H1 (cell line): ENCODE measurements at regions not wholly inside any gene's neighbourhood (a gene's known extent, or its start where the extent isn't known, plus 50 kb on each side); places are given as distances from the start of the nearest gene placed in this dataset.

Source experiments
- BCL11A ChIP-seq, 2 experiments: IDR thresholded peaks; one replicate each; pipeline ENCODE4 v1.6.1; 2011; ENCODE audit warnings: low read depth in 2 of 2, low read length in 2 of 2, mild to moderate bottlenecking in 2 of 2
- EGR1 ChIP-seq: IDR thresholded peaks from 2 replicates; pipeline ENCODE4 v1.6.1; 2011; ENCODE audit warnings: low read depth, low read length, borderline replicate concordance
- GABPA ChIP-seq: IDR thresholded peaks from 2 replicates; pipeline ENCODE4 v1.6.1; 2011; ENCODE audit warnings: mild to moderate bottlenecking, low read length, moderate library complexity, borderline replicate concordance; ENCODE audit not compliant: insufficient read depth
- JUN ChIP-seq: IDR thresholded peaks from 2 replicates; pipeline ENCODE4 v1.6.1; 2011; ENCODE audit warnings: low read depth, mild to moderate bottlenecking, improper control_type of control experiment, low read length
- POLR2A ChIP-seq, 2 experiments: IDR thresholded peaks; 1 replicate in 1 of 2; 2 replicates in 1 of 2; pipeline ENCODE4 v1.6.1; 2011; ENCODE audit warnings: low read depth in 2 of 2, low read length in 2 of 2, mild to moderate bottlenecking in 2 of 2; ENCODE audit errors: control extremely low read depth in 1 of 2
- RAD21 ChIP-seq, 2 experiments: IDR thresholded peaks in 1 of 2; conservative IDR thresholded peaks in 1 of 2; 2 replicates each; pipeline ENCODE4 v1.6.1; 2011; ENCODE audit warnings: low read depth in 2 of 2, low read length in 2 of 2, improper control_type of control experiment in 1 of 2, inconsistent platforms in 1 of 2, mild to moderate bottlenecking in 1 of 2, moderate library complexity in 1 of 2
- SIN3A ChIP-seq, 2 experiments: IDR thresholded peaks in 1 of 2; conservative IDR thresholded peaks in 1 of 2; 2 replicates each; pipeline ENCODE4 v1.6.1; 2011 to 2012; ENCODE audit warnings: low read length in 2 of 2, improper control_type of control experiment in 1 of 2, low read depth in 1 of 2, mild to moderate bottlenecking in 1 of 2
- TAF1 ChIP-seq: IDR thresholded peaks from 2 replicates; pipeline ENCODE4 v1.6.1; 2011; ENCODE audit warnings: mild to moderate bottlenecking, low read depth, low read length

DNA sequence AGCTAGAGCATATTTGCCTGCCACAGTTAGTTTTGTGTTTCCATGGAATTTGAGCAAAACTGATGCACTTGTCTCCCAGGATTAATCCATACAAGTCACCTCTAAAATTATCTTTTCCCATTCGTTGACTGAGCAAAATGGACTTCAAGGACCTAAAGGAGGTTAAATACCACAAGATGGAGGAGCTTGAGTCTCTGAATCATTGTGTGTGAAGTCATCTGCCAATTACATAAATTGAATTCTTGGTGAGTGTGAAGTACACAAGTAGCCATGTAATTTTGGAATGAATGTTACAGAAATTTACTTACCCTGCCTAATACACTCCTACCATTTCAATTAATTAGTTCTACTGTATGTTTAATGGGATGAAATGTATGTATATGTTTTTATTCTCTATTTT, 501.7 kb upstream of the POT1 start:
- TF ChIP-seq POLR2A (IDR thresholded peaks at IDR 0.05; ENCODE audit: control extremely low read depth in 1 of 2, low read depth in 2 of 2, low read length in 2 of 2) (no peak), GABPA (no peak), TAF1 (no peak), SIN3A (conservative IDR thresholded peaks at IDR 0.05 in 1 of 2, IDR thresholded peaks at IDR 0.05 in 1 of 2; ENCODE audit: low read depth in 1 of 2, low read length in 2 of 2) (no peak), JUN (no peak), EGR1 (no peak), RAD21 (IDR thresholded peaks at IDR 0.05 in 1 of 2, conservative IDR thresholded peaks at IDR 0.05 in 1 of 2; ENCODE audit: low read depth in 2 of 2, low read length in 2 of 2) (no peak), BCL11A (IDR thresholded peaks at IDR 0.05; ENCODE audit: low read depth in 2 of 2, low read length in 2 of 2) (no peak)
